HG03571 (cell line): ENCODE measurements at regions not wholly inside any gene's neighbourhood (a gene's known extent, or its start where the extent isn't known, plus 50 kb on each side); places are given as distances from the start of the nearest gene placed in this dataset.
A peak's percentile ranks its signal among the peaks of the same experiment; 100 is the strongest.

ENCODE experiments used
- ATAC-seq: cut with Tn5 transposase; IDR thresholded peaks from one replicate; pipeline ENCODE4 v1.9.1; 2021; ENCODE audit not compliant: unreplicated experiment

DNA sequence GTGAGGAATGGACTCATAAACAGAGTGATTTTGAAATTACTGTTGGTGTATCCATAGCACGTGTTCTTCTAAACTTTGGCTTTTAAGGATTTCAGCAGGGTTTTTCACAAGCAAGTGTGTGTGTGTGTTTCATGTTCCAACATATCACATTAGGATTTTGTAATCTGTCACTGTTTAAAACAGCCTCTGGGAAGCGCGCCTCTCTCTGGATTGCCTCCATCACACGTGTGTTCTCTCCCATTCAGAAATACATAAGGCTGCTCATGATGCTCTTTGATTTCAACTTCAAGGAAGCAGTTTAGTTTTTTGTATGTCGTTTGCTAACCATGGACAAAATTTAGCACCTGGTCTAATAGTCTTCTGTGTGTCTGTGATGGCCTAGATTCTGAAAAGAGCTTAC lies 370.4 kb downstream of the MTX2 start:
- no peak for ATAC-seq

- ATAC-seq: no peak
Measured at GRCh38 chr2:176641436-176641835, 372.2 kb downstream of the MTX2 start.

DNA sequence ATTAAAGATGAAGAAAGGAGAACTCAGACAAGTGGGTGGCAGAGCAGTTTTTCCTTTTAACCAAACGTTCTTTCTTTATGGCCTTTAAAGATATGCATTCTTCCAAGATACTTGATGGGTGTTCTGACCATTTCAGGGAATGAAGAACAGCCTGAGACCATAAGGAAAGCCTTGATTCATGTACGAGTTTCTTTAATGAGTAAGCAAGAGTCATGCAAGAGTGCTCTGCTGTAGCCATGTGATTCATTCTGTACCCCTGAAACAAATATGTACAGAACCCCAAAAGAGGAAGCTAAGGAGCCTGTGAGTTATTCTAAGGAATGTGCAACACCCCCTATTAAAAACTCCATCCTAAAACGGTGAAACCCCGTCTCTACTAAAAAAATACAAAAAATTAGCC lies 372.8 kb downstream of the MTX2 start:
- ATAC-seq: no peak

DNA sequence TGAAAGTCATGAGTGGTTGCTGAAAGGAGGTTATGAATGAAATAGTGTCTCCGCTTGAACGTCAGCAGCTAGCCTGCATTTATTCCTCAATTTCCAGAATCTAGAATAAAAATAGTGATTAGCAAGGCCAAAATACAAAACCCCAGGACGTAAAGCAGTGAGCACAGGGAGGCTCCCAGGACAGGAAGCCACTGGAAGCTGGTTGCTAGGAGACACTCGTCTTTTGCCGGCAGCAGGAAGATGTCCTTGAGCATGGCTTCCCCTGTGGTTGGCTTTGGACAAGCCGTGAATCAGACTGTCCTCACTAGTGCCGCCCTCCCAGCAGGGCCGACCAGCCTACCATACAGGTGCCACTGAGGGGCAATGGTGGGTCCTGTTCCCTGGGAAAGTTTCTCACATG lies 374.4 kb downstream of the MTX2 start:
- ATAC-seq: no peak

GRCh38 chr2:176645494-176645893 lies 376.3 kb downstream of the MTX2 start:
- ATAC-seq: no peak

GRCh38 chr2:176646033-176646615 lies 376.9 kb downstream of the MTX2 start:
- ATAC-seq: no peak

- no peak for ATAC-seq
Measured at GRCh38 chr2:176647325-176648165, 378.3 kb downstream of the MTX2 start.

DNA sequence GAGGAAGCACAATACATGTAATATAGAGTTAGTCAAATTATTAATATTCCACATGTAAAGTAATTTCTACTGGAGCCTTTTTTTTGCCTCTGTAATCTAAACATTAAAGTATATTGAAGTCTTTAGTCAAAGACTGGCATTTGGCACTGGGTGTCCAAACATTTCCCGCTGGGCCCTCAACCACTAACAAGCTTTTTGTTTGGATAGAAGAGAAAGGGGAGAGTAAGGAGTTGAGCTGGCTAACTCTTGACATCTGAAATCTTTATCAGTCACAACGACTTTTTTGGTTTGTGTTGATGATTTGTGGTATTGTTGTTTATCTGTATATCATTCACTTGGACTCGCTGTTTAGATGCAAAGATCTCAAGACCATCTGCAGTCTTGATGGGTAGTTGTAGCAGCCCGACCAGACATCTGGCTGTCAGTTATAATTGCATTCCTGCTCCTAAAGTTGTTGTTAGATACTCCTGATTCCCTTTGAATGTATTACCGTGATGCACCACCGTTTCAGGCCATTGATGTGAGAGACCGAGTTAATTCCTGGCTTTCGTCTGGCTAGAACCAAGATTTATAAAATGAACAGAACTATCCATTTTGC lies 379.6 kb downstream of the MTX2 start:
- ATAC-seq: no peak

DNA sequence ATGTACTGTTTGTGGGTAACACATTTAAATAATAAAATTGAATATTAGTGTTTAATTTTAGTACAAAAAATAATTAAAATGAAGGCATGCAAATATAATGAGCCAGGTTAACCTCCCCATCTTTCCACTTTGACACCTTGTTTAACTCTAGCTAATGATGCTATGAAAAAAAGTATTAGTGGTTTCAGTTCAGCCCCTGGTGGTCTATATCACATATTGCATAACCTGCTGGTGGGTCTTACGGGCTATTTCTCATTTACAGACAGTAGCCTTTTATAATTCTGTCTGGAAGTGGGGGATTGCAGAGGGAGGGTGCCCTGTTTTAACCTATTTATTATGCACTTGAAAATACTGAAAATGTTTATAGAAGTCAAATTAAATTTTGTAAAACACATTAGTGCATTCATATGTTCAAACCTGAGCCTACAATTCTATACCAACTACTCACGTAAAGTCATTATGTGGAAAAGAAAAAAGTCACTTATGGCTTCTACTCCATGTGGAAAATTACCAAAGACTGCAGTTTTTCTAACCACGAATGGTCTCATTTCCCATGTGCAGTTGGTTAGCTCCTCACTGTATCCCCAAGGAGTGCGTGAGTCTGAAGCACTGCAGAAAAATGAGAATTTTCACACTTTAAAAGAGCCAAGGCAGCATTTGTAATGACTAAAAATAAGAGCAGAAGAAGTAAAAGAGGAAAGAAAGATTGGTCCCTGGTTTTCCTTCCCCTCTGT lies 381.0 kb downstream of the MTX2 start:
- ATAC-seq: no peak

GRCh38 chr2:176650838-176651555 lies 381.8 kb downstream of the MTX2 start:
- ATAC-seq: no peak

GRCh38 chr2:176652300-176653182 lies 383.3 kb downstream of the MTX2 start:
- ATAC-seq: peak; percentile 48

GRCh38 chr2:176653479-176654443 lies 384.5 kb downstream of the MTX2 start:
- peak; percentile 78 for ATAC-seq

GRCh38 chr2:176656038-176656775 lies 387.0 kb downstream of the MTX2 start:
- no peak for ATAC-seq

GRCh38 chr2:176656776-176657140 lies 387.5 kb downstream of the MTX2 start:
- ATAC-seq: no peak

DNA sequence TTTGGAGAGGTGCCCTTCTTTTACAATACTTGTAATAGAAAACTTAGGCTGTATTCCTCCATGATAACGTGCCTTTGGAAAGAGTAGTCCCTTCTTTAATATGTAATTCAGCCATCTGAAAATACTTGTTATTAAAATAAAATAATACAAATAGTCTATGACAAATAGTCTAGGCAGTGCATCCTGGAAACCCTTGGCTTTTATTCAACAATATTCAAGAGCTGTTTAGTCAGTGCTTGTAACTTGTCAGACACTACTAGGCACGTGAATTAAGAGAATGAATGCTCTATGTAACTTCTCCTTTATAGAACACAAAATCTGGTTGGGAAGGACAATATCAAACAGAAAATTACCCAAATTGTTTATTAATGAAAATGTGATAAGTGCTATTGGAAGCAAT lies 388.2 kb downstream of the MTX2 start:
- no peak for ATAC-seq

GRCh38 chr2:176658708-176659107 lies 389.5 kb downstream of the MTX2 start:
- no peak for ATAC-seq

DNA sequence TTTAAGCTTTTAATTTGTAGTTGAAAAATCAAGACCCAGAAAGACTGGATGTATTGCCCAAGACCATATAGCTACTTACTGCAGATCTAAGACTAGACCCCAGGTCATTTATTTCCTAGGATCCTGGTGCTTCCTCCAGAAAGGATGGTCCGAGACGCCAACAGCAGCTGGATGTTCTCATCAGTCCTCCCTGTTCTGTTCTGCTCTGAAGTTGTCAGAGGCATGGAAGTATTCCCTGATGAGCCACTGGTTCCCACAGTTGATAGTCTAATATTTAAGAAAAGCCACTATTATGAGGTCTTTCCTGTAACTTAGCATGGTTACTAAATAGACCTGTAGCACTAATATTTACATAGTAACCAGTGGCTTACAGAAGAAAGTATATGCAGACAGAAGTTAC lies 393.5 kb downstream of the MTX2 start:
- no peak for ATAC-seq

DNA sequence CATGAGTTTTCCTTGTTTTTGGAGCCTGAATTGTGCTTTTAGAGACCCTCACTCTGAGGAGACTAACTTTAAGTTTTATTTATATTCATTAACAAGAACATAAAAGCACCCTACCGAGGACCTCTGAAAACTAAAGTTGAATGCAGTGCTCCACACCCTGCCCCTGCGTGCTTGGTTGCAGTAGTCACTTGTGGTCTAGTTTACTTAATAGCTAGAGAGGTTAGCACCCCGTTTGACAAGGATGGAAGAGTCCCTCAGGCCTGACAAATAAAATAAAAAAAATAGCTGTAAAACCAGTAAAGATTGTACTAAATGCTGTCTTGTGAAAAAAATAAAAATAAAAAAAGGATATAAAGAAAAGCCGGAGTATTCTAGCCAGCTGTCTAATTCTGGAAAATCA lies 395.2 kb downstream of the MTX2 start:
- ATAC-seq: no peak
